K562 (cell line): ENCODE measurements at regions not wholly inside any gene's neighbourhood (a gene's known extent, or its start where the extent isn't known, plus 50 kb on each side); places are given as distances from the start of the nearest gene placed in this dataset.

Experiments
- ATAC-seq: fragments of 200-7000 bp; cut with Tn5 transposase; 3 replicates; pipeline ENCODE4 v1.9.1; 2020; ENCODE audit warnings: moderate library complexity
- BruUV-seq: library from RNA; stranded (reverse); fragments of 400-500 nt; replicated peaks from 2 replicates; lab custom pipeline; 2021; lab: Mats Ljungman, UMichigan
- CTCF ChIA-PET: fragments of 300-600 bp; formaldehyde crosslinking; extraction: SDS; loops from one replicate; lab custom pipeline; 2021; ENCODE audit warnings: low intra/inter-chr PET ratio; lab: Yijun Ruan, JAX
- POLR2A ChIA-PET: fragments of 300-600, 350-650 bp; sonication (Branson Sonifier 250); formaldehyde crosslinking; extraction: SDS; loops from one replicate; lab custom pipeline; 2021; ENCODE audit warnings: antibody characterized with exemption, inconsistent platforms; lab: Yijun Ruan, JAX
- DNase-seq, 4 experiments: peaks; one replicate each; pipeline versions ENCODE4 v3.0.0 to v3.0.0-alpha.2; 2011 to 2018; ENCODE audit warnings: low spot score in 3 of 4, mixed read lengths in 3 of 4; ENCODE audit errors: extremely low read depth in 1 of 4
- FAIRE-seq: peaks from 2 replicates; lab custom pipeline; 2011; peaks lifted over from hg19 to GRCh38; lab: Jason Lieb, UNC
- H2AFZ ChIP-seq: 2 replicates; pipeline ENCODE4 v1.6.0; 2011; ENCODE audit warnings: low read depth, low read length, control low read depth, inconsistent platforms
- H3K27ac ChIP-seq: fragments of 200-600 bp; 3 replicates; pipeline ENCODE4 v1.8.0; 2011; ENCODE audit warnings: low read depth, mild to moderate bottlenecking, control low read depth, inconsistent platforms, low read length, moderate library complexity, mixed read lengths; ENCODE audit errors: extremely low read depth
- H3K27me3 ChIP-seq, 2 experiments: fragments of 300-600 bp in 1 of 2; 2 replicates in 1 of 2; 3 replicates in 1 of 2; pipeline versions ENCODE4 v1.6.0 to v1.8.0; 2011; ENCODE audit warnings: inconsistent platforms in 2 of 2, low read length in 2 of 2, mild to moderate bottlenecking in 1 of 2, mixed read lengths in 1 of 2, moderate library complexity in 1 of 2; ENCODE audit not compliant: control insufficient read depth in 2 of 2, insufficient read depth in 2 of 2
- H3K36me3 ChIP-seq: fragments of 300-600 bp; 3 replicates; pipeline ENCODE4 v1.8.0; 2011; ENCODE audit warnings: mild to moderate bottlenecking, low read length, inconsistent platforms; ENCODE audit not compliant: control insufficient read depth, insufficient read depth
- H3K4me1 ChIP-seq, 2 experiments: fragments of 200-600 bp in 1 of 2; replicated peaks in 1 of 2; 2 replicates in 1 of 2; 3 replicates in 1 of 2; pipeline versions ENCODE4 v1.5.1 to v1.8.0; 2011; ENCODE audit warnings: inconsistent platforms in 2 of 2, low read length in 2 of 2, mild to moderate bottlenecking in 1 of 2, mixed read lengths in 1 of 2, moderate library complexity in 1 of 2; ENCODE audit not compliant: control insufficient read depth in 2 of 2, insufficient read depth in 2 of 2
- H3K4me2 ChIP-seq: 2 replicates; pipeline ENCODE4 v1.6.1; 2011; ENCODE audit warnings: low read length, control low read depth, inconsistent platforms, mixed read lengths; ENCODE audit not compliant: insufficient read depth
- H3K4me3 ChIP-seq: fragments of 200-600 bp; sonication (generic), shearing (Covaris generic); 2 replicates; pipeline ENCODE4 v1.5.1; 2016; ENCODE audit warnings: control low read depth, inconsistent platforms
- H3K79me2 ChIP-seq: fragments of 200-600 bp; 3 replicates; pipeline ENCODE4 v1.8.0; 2011; ENCODE audit warnings: low read length, inconsistent platforms; ENCODE audit not compliant: control insufficient read depth, insufficient read depth
- H3K9ac ChIP-seq, 2 experiments: 2 replicates each; pipeline versions ENCODE4 v1.6.0 to v1.6.1; 2011; ENCODE audit warnings: low read depth in 2 of 2, low read length in 2 of 2, control low read depth in 1 of 2, inconsistent platforms in 1 of 2, mild to moderate bottlenecking in 1 of 2, mixed read lengths in 1 of 2; ENCODE audit not compliant: insufficient read depth in 1 of 2
- H3K9me1 ChIP-seq: one replicate; pipeline ENCODE4 v1.6.0; 2011; ENCODE audit warnings: inconsistent platforms, mild to moderate bottlenecking, low read length, moderate library complexity; ENCODE audit not compliant: control insufficient read depth, insufficient read depth
- H3K9me3 ChIP-seq: replicated peaks from 2 replicates; pipeline ENCODE4 v1.5.1; 2011; ENCODE audit warnings: low read depth, low read length, inconsistent platforms; ENCODE audit not compliant: control insufficient read depth, insufficient read depth
- H4K20me1 ChIP-seq: replicated peaks from 2 replicates; pipeline ENCODE4 v1.6.1; 2011; ENCODE audit warnings: low read length, inconsistent platforms, mixed read lengths; ENCODE audit not compliant: control insufficient read depth, insufficient read depth
- ARNT ChIP-seq, 2 experiments: fragments of 450-650 bp; IDR thresholded peaks; 2 replicates each; pipeline ENCODE4 v1.6.1; 2016; ENCODE audit warnings: mild to moderate bottlenecking in 1 of 2
- ETS2 ChIP-seq: IDR thresholded peaks from 2 replicates; pipeline ENCODE4 v1.6.1; 2016; ENCODE audit warnings: borderline replicate concordance, missing genetic modification characterization, mild to moderate bottlenecking, moderate library complexity, missing compliant biosample characterization; ENCODE audit not compliant: poor library complexity, severe bottlenecking
- NR2F6 ChIP-seq: fragments of 450-650 bp; formaldehyde crosslinking; IDR thresholded peaks from 2 replicates; pipeline ENCODE4 v1.4.0; 2020; ENCODE audit warnings: mild to moderate bottlenecking
- POLR2AphosphoS2 ChIP-seq: IDR thresholded peaks from 2 replicates; pipeline ENCODE4 v1.6.1; 2012; ENCODE audit warnings: low read length, improper control_type of control experiment
- POLR3G ChIP-seq: IDR thresholded peaks from 2 replicates; pipeline ENCODE4 v1.6.1; 2011; ENCODE audit not compliant: insufficient read length, insufficient replicate concordance; ENCODE audit errors: extremely low read depth
- RBFOX2 ChIP-seq: fragments of 200-400 bp; formaldehyde crosslinking; IDR thresholded peaks from 2 replicates; pipeline ENCODE4 v1.6.1; 2017; ENCODE audit warnings: low read depth, mild to moderate bottlenecking, low read length, moderate library complexity
- RBM14 ChIP-seq: fragments of 200-400 bp; formaldehyde crosslinking; IDR thresholded peaks from 2 replicates; pipeline ENCODE4 v1.6.1; 2018; ENCODE audit warnings: low read depth, mild to moderate bottlenecking, low read length, moderate library complexity, borderline replicate concordance; ENCODE audit not compliant: insufficient read depth
- SNIP1 ChIP-seq: fragments of 450-650 bp; IDR thresholded peaks from 2 replicates; pipeline ENCODE4 v1.7.1; 2017; ENCODE audit warnings: low read depth, mild to moderate bottlenecking
- SRSF7 ChIP-seq: fragments of 200-400 bp; formaldehyde crosslinking; optimal IDR thresholded peaks from 2 replicates; pipeline ENCODE3; 2017; ENCODE audit warnings: mild to moderate bottlenecking, low read depth, low read length
- ZC3H8 ChIP-seq: fragments of 450-650 bp; IDR thresholded peaks from 2 replicates; pipeline ENCODE4 v1.6.1; 2017
- ZEB2 ChIP-seq: fragments of 450-650 bp; IDR thresholded peaks from 2 replicates; pipeline ENCODE4 v1.6.1; 2016
- ZFPM2 ChIP-seq: fragments of 250-450 bp; sonication (Bioruptor Pico); IDR thresholded peaks from 2 replicates; pipeline ENCODE4 v1.5.1; 2022; ENCODE audit warnings: mild to moderate bottlenecking
- ZNF124 ChIP-seq: sonication (generic); formaldehyde crosslinking; IDR thresholded peaks from 2 replicates; pipeline ENCODE4 v1.8.1; 2022; ENCODE audit warnings: missing genetic modification reagents
- ZNF175 ChIP-seq: fragments of 200-800 bp; sonication (Bioruptor generic); IDR thresholded peaks from 2 replicates; pipeline ENCODE4 v1.6.1; 2016; ENCODE audit warnings: low read depth, mild to moderate bottlenecking, missing genetic modification characterization, missing compliant biosample characterization
- ZNF217 ChIP-seq: sonication (generic); formaldehyde crosslinking; IDR thresholded peaks from 2 replicates; pipeline ENCODE4 v1.8.0; 2022; ENCODE audit warnings: mild to moderate bottlenecking, missing genetic modification reagents
- ZNF354B ChIP-seq: fragments of 250-450 bp; sonication (Bioruptor Pico); IDR thresholded peaks from 2 replicates; pipeline ENCODE4 v1.4.0; 2020
- ZNF79 ChIP-seq: fragments of 250-450 bp; sonication (Bioruptor Pico); IDR thresholded peaks from 2 replicates; pipeline ENCODE4 v1.4.0; 2020; ENCODE audit warnings: low read depth, mild to moderate bottlenecking, moderate library complexity
- WGBS: fragments of 100-300 bp; shearing (Covaris generic); methylation state at CpG from one replicate; pipeline ENCODE4 v1.1.6; 2016; ENCODE audit warnings: low coverage, mixed read lengths; ENCODE audit not compliant: insufficient coverage; ENCODE audit errors: missing lambda C conversion rate; 5-methylcytosine and 5-hydroxymethylcytosine counted together
- in situ Hi-C: fragments of 300-500 bp; cut with MboI; formaldehyde crosslinking; loops from 4 replicates; pipeline ENCODE4 v1.15.0; 2018; ENCODE audit warnings: inconsistent platforms, mixed read lengths
- intact Hi-C: fragments of 100-400 bp; cut with micrococcal nuclease; formaldehyde crosslinking; loops from 2 replicates; pipeline ENCODE4 v1.14.2; 2022
- TF ChIP-seq, protein P1 (sequence below): fragments of 450-650 bp; formaldehyde crosslinking; IDR thresholded peaks from 2 replicates; pipeline ENCODE4 v1.4.0; 2022; ENCODE audit warnings: mild to moderate bottlenecking, moderate library complexity
- TF ChIP-seq, protein P2 (sequence below): sonication (generic); formaldehyde crosslinking; IDR thresholded peaks from 2 replicates; pipeline ENCODE4 v1.9.0; 2022; ENCODE audit warnings: mild to moderate bottlenecking, missing genetic modification reagents
- TF ChIP-seq, protein P3 (sequence below): fragments of 250-450 bp; sonication (Bioruptor Pico); IDR thresholded peaks from 2 replicates; pipeline ENCODE4 v1.8.0; 2022; ENCODE audit warnings: inconsistent platforms

DNA sequence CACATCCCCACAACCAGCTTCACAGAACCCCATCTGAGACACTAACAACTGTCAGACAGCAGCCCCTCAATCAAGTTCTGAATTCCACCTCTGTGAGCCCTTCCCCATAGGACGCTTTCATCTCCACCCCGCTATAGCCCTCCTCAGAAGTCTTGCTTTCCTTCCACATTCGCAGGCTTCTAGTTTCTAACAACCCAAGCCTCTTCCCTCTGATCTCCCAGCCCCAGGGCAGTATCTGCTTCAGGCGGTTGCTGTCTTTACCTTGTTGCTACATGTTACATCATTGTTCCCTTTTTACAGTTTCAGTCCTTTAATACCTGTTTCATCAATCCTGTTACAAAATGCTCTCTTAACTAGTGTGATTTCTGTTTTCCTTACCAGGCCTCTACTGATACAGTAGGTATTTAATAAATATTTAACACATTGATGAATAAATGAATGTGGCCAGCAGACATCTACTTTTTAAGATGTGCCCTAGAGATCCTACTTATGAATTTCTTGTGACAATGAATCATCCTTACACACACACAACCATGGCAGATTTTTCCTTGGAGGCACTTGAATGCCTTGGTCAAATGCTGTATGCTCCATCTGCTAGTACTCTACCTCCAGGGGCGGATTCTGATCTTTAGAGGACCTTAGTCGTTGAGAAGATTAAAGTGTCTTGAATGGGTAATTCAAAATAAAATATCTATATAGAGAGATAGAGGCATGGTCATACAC, 164.7 kb upstream of the SLIT2 start (continued):
- TF ChIP-seq, protein P1, sequence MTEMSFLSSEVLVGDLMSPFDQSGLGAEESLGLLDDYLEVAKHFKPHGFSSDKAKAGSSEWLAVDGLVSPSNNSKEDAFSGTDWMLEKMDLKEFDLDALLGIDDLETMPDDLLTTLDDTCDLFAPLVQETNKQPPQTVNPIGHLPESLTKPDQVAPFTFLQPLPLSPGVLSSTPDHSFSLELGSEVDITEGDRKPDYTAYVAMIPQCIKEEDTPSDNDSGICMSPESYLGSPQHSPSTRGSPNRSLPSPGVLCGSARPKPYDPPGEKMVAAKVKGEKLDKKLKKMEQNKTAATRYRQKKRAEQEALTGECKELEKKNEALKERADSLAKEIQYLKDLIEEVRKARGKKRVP (CRISPR knock-in tag) = peak; percentile 83

DNA sequence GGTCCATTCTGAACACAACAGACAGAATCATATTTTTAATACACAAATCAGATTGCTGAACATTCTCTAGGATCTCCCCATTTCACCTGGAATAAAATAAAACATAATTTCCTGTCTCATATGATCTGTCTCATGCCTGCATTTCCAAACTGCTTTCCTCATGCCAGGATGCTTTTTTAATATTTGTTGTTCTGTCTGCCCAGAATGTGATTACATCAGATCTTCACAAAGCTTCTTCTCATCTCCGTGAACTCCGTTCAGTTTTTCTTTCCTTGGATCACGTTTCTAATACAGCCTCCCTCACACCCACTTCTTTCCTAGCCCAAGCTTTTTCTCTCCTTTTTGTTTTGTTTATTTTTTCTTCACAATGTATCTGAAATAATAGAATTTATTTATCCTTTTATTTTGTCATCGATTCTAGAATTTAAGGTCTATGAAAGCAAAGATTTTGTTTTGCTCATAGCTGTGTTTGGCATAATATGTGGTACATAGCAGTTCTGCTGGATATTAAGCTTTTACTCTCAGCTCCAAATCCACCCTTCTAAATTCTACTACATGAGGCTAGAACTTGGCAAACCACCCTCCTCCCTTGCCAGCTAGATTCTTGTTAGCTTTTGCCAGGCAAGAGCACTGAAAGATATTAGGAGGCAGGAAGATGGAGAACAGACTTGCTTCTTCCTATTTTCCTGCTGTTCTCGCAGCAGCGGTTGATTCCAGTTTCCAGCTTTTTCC, 165.5 kb upstream of the SLIT2 start:
- Histone ChIP-seq H3K27ac (no peak overlapping the region), H3K9me1 (no peaks in the 10 kb centered on the region), H3K79me2 (no peaks in the 10 kb centered on the region), H3K4me1 (no peaks in the 10 kb centered on the region), H3K4me2 (no peak overlapping the region), H3K27me3 (no peaks in the 10 kb centered on the region), H3K4me3 (no peak overlapping the region), H3K9ac (no peak overlapping the region), H2AFZ (no peak overlapping the region), H3K36me3 (no peaks in the 10 kb centered on the region), H3K9me3 (0 out of 2 replicates have a peak, but pooled peaks cover 1% of the 10 kb centered on the region), H4K20me1 (no peaks in the 10 kb centered on the region)
- FAIRE-seq (no peak), ATAC-seq (no peak), DNase-seq (no peak)
- POLR2A ChIA-PET = no interaction called here
- no TSS peak for BruUV-seq
- CTCF ChIA-PET = no interaction called here
- in situ Hi-C loops (no loop called here), intact Hi-C loops (no loop called here)
- 0% methylated on average over 6 of the region's 6 CpGs for WGBS
- TF ChIP-seq ZNF217 (no peak), RBM14 (no peak), ZFPM2 (CRISPR knock-in tag) (no peak), SRSF7 (no peak), ZNF124 (CRISPR knock-in tag) (no peak), SNIP1 (no peak), ZNF175 (CRISPR knock-in tag) (no peak), ARNT (IDR thresholded peaks at IDR 0.05) (no peak), POLR3G (no peak), RBFOX2 (no peak), POLR2AphosphoS2 (no peak), ZNF354B (CRISPR knock-in tag) (no peak), ZEB2 (no peak), ZNF79 (CRISPR knock-in tag) (no peak), ZC3H8 (no peak), ETS2 (tag) (no peak), NR2F6 (CRISPR knock-in tag) (no peak)
- TF ChIP-seq, protein P2, sequence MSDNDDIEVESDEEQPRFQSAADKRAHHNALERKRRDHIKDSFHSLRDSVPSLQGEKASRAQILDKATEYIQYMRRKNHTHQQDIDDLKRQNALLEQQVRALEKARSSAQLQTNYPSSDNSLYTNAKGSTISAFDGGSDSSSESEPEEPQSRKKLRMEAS (CRISPR knock-in tag) = no peak
- TF ChIP-seq, protein P3, sequence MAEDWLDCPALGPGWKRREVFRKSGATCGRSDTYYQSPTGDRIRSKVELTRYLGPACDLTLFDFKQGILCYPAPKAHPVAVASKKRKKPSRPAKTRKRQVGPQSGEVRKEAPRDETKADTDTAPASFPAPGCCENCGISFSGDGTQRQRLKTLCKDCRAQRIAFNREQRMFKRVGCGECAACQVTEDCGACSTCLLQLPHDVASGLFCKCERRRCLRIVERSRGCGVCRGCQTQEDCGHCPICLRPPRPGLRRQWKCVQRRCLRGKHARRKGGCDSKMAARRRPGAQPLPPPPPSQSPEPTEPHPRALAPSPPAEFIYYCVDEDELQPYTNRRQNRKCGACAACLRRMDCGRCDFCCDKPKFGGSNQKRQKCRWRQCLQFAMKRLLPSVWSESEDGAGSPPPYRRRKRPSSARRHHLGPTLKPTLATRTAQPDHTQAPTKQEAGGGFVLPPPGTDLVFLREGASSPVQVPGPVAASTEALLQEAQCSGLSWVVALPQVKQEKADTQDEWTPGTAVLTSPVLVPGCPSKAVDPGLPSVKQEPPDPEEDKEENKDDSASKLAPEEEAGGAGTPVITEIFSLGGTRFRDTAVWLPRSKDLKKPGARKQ (CRISPR knock-in tag) = no peak
